GM12878 (cell line): ENCODE measurements at regions not wholly inside any gene's neighbourhood (a gene's known extent, or its start where the extent isn't known, plus 50 kb on each side); places are given as distances from the start of the nearest gene placed in this dataset.

Experiments
- CEBPB ChIP-seq, 2 experiments: fragments of 150-350 bp in 1 of 2; IDR thresholded peaks; 2 replicates each; pipeline ENCODE4 v1.6.1; 2012 to 2014; ENCODE audit warnings: low read depth in 2 of 2, low read length in 2 of 2, borderline replicate concordance in 1 of 2, inconsistent platforms in 1 of 2
- CTCF ChIP-seq, 3 experiments: IDR thresholded peaks in 2 of 3; conservative IDR thresholded peaks in 1 of 3; 2 replicates each; pipeline ENCODE4 v1.5.1; 2011; ENCODE audit warnings: low read depth in 3 of 3, low read length in 3 of 3, mild to moderate bottlenecking in 3 of 3, control low read depth in 2 of 3, moderate library complexity in 2 of 3, inconsistent platforms in 1 of 3, mixed read lengths in 1 of 3; ENCODE audit not compliant: control insufficient read depth in 2 of 3, insufficient read depth in 1 of 3; ENCODE audit errors: extremely low read depth in 1 of 3
- FOXM1 ChIP-seq: IDR thresholded peaks from 2 replicates; pipeline ENCODE4 v1.6.1; 2012; ENCODE audit warnings: low read depth, mild to moderate bottlenecking, inconsistent platforms, low read length, moderate library complexity
- KDM1A ChIP-seq: fragments of 200-600 bp; sonication (generic); IDR thresholded peaks from 2 replicates; pipeline ENCODE4 v1.6.1; 2016; ENCODE audit warnings: borderline replicate concordance
- POLR2A ChIP-seq: IDR thresholded peaks from 2 replicates; pipeline ENCODE4 v1.6.1; 2011; ENCODE audit warnings: low read depth, mild to moderate bottlenecking, low read length
- RAD21 ChIP-seq: IDR thresholded peaks from 2 replicates; pipeline ENCODE4 v1.6.1; 2011; ENCODE audit warnings: mild to moderate bottlenecking, low read depth, low read length, moderate library complexity; ENCODE audit not compliant: insufficient read depth
- SIN3A ChIP-seq: IDR thresholded peaks from 2 replicates; pipeline ENCODE4 v1.6.1; 2012; ENCODE audit warnings: low read depth, low read length, improper control_type of control experiment
- SREBF2 ChIP-seq: IDR thresholded peaks from 2 replicates; pipeline ENCODE4 v1.6.1; 2012; ENCODE audit warnings: mild to moderate bottlenecking, low read length
- USF1 ChIP-seq: IDR thresholded peaks from 2 replicates; pipeline ENCODE4 v1.6.1; 2011; ENCODE audit warnings: borderline replicate concordance, low read depth, mild to moderate bottlenecking, moderate library complexity, mixed read lengths, low read length; ENCODE audit not compliant: insufficient read depth; ENCODE audit errors: extremely low read length

GRCh38 chr2:129819855-129820254, 159.6 kb upstream of the RAB6C start:
- TF ChIP-seq CTCF (IDR thresholded peaks at IDR 0.05 in 2 of 3, conservative IDR thresholded peaks at IDR 0.05 in 1 of 3; ENCODE audit: control insufficient read depth in 2 of 3, extremely low read depth in 1 of 3, insufficient read depth in 1 of 3, low read depth in 3 of 3, low read length in 3 of 3) = no peak
- no peak for TF ChIP-seq POLR2A
- no peak for TF ChIP-seq SIN3A
- TF ChIP-seq KDM1A = no peak
- no peak for TF ChIP-seq FOXM1
- TF ChIP-seq SREBF2 = no peak
- no peak for TF ChIP-seq CEBPB (IDR thresholded peaks at IDR 0.05; ENCODE audit: borderline replicate concordance in 1 of 2, low read depth in 2 of 2, low read length in 2 of 2)
- TF ChIP-seq RAD21 = no peak
- TF ChIP-seq USF1 = no peak
